ENCODE measurements at regions not wholly inside any gene's neighbourhood (a gene's known extent, or its start where the extent isn't known, plus 50 kb on each side); places are given as distances from the start of the nearest gene placed in this dataset.

DNA sequence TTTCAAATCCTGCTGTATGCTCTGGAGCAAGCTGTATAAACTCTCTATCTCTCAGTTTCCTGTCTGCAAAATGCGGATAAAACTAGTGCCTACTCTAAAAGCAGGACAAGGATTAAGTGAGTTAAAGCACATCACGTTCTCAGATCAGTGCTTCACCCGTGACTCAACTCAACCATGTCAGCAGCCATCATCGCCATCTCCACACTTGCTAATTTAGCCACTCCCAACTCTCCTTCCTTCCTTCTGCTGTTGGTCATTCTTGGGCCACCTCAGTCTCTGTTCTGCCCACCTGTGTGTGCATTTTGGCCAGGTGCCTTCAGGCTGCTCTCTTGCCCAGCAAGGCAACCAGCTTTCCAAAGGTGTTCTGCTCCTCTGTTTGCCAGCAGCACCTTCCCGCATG lies 260.0 kb upstream of the CDYL start:
- no peak for FAIRE-seq
- TF ChIP-seq, protein P1, sequence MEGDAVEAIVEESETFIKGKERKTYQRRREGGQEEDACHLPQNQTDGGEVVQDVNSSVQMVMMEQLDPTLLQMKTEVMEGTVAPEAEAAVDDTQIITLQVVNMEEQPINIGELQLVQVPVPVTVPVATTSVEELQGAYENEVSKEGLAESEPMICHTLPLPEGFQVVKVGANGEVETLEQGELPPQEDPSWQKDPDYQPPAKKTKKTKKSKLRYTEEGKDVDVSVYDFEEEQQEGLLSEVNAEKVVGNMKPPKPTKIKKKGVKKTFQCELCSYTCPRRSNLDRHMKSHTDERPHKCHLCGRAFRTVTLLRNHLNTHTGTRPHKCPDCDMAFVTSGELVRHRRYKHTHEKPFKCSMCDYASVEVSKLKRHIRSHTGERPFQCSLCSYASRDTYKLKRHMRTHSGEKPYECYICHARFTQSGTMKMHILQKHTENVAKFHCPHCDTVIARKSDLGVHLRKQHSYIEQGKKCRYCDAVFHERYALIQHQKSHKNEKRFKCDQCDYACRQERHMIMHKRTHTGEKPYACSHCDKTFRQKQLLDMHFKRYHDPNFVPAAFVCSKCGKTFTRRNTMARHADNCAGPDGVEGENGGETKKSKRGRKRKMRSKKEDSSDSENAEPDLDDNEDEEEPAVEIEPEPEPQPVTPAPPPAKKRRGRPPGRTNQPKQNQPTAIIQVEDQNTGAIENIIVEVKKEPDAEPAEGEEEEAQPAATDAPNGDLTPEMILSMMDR (IDR thresholded peaks at IDR 0.05; ENCODE audit: insufficient read depth, missing control alignments): no peak
- DNase-seq (ENCODE audit: insufficient read length, low spot score): no peak

DNA sequence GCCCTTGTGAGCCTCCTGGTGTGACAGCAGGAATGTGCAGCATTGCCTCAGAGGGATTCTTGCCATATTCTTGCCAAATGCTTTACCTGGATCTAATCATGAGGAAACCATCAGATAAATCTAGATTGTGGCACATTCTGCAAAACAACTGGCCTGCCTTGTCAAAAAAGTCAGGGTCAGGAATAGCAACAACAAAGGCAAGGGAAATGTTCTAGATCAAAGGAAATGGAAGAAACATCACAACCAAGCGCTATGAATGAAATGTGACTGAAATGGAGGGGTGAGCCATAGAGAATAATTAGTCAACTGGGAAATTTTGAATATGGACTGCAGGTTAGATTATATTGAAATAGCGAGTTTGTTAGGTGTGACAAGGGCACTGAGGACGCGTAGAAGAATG lies 262.6 kb upstream of the CDYL start:
- DNase-seq (ENCODE audit: insufficient read length, low spot score) (no peak), FAIRE-seq (no peak)
- TF ChIP-seq, protein P1 (IDR thresholded peaks at IDR 0.05; ENCODE audit: insufficient read depth, missing control alignments): no peak

DNA sequence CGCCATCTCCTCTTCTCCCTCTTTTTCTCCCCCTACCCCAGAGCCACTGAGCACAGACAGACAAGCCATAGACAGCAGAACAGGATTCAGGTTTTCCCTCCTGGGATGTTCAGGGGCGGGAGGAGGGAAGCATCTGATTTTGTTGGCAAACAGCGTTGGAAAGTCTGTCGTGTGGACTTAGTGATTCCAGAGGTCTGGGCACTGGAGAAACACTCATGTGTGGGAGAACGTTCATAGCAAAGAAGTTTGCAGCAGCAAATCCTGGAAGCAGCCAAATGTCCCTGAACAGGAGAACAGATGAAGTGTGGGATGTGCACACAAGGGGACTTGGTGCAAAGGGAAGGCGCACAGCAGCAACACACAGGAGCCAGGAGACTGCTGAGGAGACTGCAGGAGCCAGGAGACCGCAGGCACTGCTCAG lies 264.1 kb upstream of the CDYL start:
- FAIRE-seq (no peak), DNase-seq (ENCODE audit: insufficient read length, low spot score) (no peak)
- TF ChIP-seq, protein P1 (IDR thresholded peaks at IDR 0.05; ENCODE audit: insufficient read depth, missing control alignments): no peak

DNA sequence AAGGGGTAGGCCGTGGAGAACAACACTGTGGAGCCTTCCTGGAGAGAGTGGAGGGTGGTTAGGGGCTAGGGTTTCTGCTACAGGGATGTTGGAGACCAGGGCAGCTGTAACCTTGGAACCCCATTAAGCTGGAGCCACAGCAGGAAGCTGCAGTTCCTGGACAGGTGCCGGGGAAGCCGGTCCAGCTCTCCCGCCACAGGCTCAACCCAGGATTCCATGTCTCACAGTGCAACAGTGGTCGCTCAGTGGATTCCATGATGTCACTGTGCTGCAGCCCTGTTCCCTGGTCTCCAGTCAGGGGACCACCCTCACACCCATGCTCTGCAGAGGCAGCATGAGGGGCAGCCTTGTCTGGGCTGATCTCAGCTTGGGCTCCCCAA lies 264.6 kb upstream of the CDYL start:
- TF ChIP-seq, protein P1 (IDR thresholded peaks at IDR 0.05; ENCODE audit: insufficient read depth, missing control alignments): no peak
- DNase-seq (ENCODE audit: insufficient read length, low spot score) (no peak), FAIRE-seq (no peak)

DNA sequence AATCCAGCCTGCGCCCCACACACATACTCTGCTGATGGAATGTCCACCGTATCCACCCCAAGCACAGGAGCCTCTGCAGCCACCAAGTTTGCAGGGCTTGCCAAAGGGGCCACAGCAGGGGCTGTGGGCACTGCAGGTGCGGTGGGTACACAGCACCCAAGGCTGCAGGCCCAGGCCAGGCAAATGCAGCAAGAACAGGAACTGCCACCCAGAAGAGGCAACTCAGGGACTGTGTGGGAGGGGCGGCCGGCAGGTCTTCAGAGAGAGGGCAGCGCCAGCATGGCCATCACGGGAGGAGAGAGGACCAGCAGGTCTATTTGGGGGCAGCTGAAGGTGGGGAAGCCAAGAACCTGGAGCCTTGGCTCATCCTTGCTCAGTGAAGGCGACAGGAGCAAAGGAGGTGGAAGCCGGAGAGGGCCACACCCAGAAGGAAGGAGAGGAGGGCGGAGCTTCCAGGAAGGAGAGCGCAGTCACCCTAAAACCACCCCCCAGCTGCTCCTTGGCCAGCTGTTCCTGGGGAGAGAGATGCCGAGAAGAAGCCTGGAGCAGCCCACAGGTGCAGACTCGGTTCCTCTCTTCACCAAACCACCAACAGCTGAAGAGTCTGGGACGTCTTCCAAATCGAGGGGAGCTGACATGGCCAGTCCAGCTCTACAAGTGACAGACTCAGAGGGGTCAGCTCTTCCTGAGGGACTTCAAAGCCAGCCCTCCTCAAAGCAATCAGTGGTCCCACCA lies 265.1 kb upstream of the CDYL start:
- DNase-seq (ENCODE audit: insufficient read length, low spot score) (no peak), FAIRE-seq (no peak)
- TF ChIP-seq, protein P1 (IDR thresholded peaks at IDR 0.05; ENCODE audit: insufficient read depth, missing control alignments): no peak

DNA sequence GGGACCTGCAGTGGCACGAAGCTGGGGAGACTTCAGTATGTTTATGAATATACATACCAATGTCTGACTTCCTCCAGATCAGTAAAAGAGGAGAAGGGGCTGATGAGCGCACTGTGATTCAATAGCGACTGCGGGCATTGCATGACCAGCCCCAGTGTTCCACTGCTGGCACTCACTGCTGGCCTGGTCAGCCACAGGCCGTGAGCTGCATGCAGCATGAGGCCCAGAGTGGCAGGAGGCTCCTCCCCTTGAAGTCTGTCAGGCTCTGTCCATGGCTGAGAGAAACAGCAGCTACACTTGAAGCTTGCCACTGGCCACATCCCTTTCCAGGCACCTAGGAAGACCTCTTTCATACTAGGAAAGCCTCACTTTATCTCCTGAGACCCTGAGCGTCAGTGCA lies 265.9 kb upstream of the CDYL start:
- TF ChIP-seq, protein P1 (IDR thresholded peaks at IDR 0.05; ENCODE audit: insufficient read depth, missing control alignments): no peak
- DNase-seq (ENCODE audit: insufficient read length, low spot score) (no peak), FAIRE-seq (no peak)

DNA sequence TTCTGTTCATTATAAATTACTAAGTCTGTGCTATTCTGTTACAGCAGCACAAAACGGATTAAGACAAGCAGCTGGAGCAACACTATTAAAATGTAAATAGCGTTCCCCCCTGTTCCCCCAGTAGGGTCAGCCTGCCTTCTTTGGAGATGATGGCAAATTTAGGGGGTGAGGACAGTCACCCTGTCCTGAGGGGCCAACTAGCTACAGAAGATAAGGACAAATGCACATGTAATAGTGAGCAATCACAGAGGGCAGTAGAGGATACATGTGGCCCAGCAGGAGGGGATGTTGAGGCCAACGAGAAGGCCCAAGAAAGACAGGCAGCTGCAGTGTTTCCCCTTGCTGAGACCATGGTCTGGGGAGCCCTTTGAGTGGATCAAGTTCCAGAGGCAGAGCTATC lies 266.7 kb upstream of the CDYL start:
- TF ChIP-seq, protein P1 (IDR thresholded peaks at IDR 0.05; ENCODE audit: insufficient read depth, missing control alignments): no peak
- DNase-seq (ENCODE audit: insufficient read length, low spot score): no peak
- no peak for FAIRE-seq

All from D721Med (cell line).